Fibroblast of mammary gland (primary cell): ENCODE measurements at regions not wholly inside any gene's neighbourhood (a gene's known extent, or its start where the extent isn't known, plus 50 kb on each side); places are given as distances from the start of the nearest gene placed in this dataset.

ENCODE experiments used
- DNase-seq: peaks from one replicate; pipeline ENCODE4 v3.0.0-alpha.2; 2010; ENCODE audit warnings: low read depth
- H3K4me3 ChIP-seq: 2 replicates; pipeline ENCODE4 v1.5.1; 2011; ENCODE audit warnings: low read depth, mild to moderate bottlenecking, low read length, moderate library complexity; ENCODE audit not compliant: control insufficient read depth
- TF ChIP-seq, protein P1 (sequence below): conservative IDR thresholded peaks from 2 replicates; pipeline ENCODE4 v1.5.1; 2011; ENCODE audit warnings: low read depth, low read length, inconsistent platforms; ENCODE audit not compliant: control insufficient read depth, insufficient read depth

DNA sequence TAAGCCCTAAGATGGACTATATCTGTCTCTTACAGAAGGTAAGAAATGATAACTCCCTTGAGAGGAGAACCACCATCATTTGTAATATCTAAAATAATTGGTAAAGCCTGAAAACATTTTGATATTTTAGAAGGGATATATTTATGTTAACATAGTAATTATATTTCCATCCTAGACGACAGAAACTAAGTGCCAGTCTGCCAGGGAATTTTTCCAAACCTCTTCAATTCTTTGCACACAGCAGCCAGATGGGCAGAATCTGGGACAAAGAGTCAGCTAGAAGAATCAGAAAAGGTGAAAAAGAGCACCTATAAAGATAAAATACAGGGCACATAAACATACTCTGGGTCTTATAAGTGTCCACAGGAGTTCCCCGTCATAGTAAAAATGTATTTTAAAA lies 70.0 kb upstream of the CBLB start:
- H3K4me3 ChIP-seq: no peak overlapping the region
- DNase-seq: no peak
- TF ChIP-seq, protein P1, sequence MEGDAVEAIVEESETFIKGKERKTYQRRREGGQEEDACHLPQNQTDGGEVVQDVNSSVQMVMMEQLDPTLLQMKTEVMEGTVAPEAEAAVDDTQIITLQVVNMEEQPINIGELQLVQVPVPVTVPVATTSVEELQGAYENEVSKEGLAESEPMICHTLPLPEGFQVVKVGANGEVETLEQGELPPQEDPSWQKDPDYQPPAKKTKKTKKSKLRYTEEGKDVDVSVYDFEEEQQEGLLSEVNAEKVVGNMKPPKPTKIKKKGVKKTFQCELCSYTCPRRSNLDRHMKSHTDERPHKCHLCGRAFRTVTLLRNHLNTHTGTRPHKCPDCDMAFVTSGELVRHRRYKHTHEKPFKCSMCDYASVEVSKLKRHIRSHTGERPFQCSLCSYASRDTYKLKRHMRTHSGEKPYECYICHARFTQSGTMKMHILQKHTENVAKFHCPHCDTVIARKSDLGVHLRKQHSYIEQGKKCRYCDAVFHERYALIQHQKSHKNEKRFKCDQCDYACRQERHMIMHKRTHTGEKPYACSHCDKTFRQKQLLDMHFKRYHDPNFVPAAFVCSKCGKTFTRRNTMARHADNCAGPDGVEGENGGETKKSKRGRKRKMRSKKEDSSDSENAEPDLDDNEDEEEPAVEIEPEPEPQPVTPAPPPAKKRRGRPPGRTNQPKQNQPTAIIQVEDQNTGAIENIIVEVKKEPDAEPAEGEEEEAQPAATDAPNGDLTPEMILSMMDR: no peak

DNA sequence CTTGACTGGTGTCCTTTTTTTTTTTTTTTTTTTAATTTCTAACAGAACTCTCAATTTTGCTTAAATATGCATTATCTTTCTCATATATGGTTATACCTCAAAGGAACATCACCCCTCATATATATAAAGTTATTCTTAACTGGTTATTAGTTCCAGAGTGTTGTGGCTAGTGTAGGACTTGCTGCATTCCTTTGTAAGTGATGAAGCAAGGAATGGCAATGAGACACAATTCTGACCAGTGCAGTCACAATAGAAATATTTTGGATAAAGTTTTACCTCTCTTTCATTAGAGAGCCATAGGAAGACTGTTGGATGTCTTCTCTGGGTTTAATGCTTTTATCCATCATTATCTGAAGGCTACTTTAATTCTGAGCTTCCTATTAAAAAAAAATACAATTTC lies 75.5 kb upstream of the CBLB start:
- peak; percentile 63 for DNase-seq
- TF ChIP-seq, protein P1: no peak
- H3K4me3 ChIP-seq: no peak overlapping the region

DNA sequence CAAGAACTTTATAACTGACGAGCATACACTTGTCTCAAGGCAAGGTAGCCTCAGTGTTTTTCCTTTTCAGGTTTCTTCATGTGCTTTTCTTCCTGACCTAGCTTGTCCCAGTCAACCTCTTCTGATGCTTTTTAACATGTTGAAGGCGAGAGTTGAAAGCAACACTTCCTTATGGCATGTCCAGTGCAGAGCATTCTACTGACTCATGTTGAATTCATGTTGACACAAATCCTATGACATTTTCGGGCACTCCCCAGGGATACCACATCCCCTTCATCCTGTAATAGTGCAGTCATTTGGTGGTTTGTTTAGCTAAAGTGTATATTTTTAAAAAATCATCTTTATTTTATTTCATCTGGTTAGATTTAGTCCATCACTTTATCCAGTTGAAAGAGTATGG lies 75.9 kb upstream of the CBLB start:
- peak; percentile 88 for DNase-seq
- no peak overlapping the region for H3K4me3 ChIP-seq
- TF ChIP-seq, protein P1: no peak

DNA sequence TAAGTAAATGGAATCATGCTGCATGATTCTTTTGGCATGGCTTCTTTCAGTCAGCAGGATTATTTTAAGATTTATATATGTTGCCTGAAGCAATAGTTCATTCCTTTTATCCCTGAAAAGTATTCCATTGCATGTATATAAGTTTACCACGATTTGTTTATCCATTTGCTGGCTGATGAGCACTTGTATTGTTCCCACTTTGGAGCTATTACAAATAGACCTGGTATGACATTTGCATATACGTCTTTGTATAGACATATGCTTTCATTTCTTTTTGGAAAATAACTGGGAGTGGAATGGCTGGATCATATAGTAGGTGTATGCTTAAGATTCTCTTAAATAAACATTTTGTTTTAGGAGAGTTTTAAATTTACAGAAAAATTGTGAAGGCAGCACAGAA lies 79.3 kb upstream of the CBLB start:
- DNase-seq: no peak
- TF ChIP-seq, protein P1: no peak
- no peak overlapping the region for H3K4me3 ChIP-seq

DNA sequence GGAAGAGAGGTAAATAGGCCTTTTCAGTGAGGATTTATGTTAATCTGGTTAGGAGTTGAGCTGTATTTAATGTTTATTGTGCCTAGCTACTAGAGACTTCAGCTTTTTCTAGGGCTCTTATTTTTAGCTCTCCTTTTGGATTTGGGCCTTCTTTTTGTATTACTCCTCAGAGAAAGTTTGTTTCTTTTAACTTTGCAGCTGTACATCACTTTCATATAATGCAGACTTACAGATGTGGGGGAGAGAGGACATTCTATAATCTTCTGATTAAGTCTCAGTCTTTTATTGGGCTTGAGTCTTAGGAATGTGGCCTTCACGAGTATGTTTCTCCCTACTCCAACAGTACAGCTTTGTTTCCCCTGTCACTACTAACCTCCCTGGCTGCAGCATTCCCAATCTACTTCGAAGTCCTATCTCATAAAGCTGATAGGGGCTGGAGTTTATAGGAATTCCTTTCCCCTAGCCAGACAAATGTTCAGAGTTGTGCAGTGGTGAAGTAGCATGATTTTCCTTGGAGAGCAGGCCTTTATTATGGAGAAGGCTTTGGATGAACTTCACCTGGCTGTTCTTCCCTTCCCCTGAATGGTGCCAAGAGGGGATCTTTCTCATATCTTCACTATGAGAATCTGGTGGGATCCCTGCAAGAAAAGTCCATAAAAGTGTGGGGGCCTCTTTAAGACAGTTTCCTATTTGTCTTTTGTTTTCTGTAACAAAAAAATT lies 82.2 kb upstream of the CBLB start:
- no peak for DNase-seq
- H3K4me3 ChIP-seq: no peak overlapping the region
- TF ChIP-seq, protein P1: no peak

DNA sequence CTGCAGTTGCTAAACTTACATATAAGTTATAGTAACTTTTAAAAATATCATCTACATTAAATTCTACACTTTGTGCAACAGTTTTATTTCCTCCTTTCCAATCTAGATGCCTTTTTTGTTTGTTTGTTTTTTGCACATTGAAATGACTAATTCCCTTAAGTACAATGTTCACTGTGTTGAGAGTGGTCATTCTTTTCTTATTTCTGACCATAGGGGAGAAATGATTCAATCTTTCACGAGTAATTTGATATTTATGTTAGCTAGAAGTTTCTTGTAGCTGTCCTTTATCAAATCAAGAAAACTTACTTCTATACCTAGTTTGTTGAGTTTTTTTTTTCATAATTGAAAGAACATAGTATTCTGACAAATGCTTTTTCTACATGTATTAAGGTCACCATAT lies 85.0 kb upstream of the CBLB start:
- TF ChIP-seq, protein P1: no peak
- H3K4me3 ChIP-seq: no peak overlapping the region
- peak; percentile 20 for DNase-seq

DNA sequence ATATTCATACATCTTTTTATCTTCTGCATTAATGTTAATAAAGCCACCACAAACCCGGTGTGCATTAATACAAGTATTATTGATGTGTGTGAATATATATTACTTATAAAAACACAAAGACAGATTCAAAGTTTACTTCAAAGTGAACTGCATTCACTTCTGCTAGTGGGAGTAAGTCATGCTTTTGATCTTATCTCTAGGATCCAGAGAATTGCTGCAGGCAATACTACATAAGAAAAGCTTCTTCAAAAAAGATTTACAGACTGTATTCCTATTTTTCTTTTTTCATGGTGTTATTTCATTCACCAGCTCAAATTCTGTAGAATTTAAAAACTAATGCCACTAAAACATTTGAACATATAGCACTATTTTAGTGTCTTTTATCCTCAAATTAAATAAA lies 87.5 kb upstream of the CBLB start:
- TF ChIP-seq, protein P1: no peak
- no peak for DNase-seq
- no peak overlapping the region for H3K4me3 ChIP-seq
